NB4 (cell line): ENCODE measurements at regions not wholly inside any gene's neighbourhood (a gene's known extent, or its start where the extent isn't known, plus 50 kb on each side); places are given as distances from the start of the nearest gene placed in this dataset.

ENCODE experiments used
- DNase-seq: peaks from one replicate; pipeline ENCODE4 v3.0.0; 2010; ENCODE audit warnings: low read depth
- H3K4me3 ChIP-seq: one replicate; pipeline ENCODE4 v1.5.1; 2011; ENCODE audit warnings: mild to moderate bottlenecking, low read depth, low read length, moderate library complexity
- MAX ChIP-seq: IDR thresholded peaks from 2 replicates; pipeline ENCODE4 v1.6.1; 2011; ENCODE audit warnings: low read depth, low read length
- MYC ChIP-seq: IDR thresholded peaks from 2 replicates; pipeline ENCODE4 v1.6.1; 2011; ENCODE audit warnings: low read depth, low read length
- POLR2A ChIP-seq: IDR thresholded peaks from 2 replicates; pipeline ENCODE4 v1.6.1; 2011; ENCODE audit warnings: mild to moderate bottlenecking; ENCODE audit not compliant: insufficient read length; ENCODE audit errors: extremely low read depth
- TF ChIP-seq, protein P1 (sequence below): IDR thresholded peaks from one replicate; pipeline ENCODE4 v1.5.1; 2012; ENCODE audit warnings: low read depth, low read length

GRCh38 chr15:58246041-58246440, 107.9 kb downstream of the AQP9 start:
- no peak for DNase-seq
- TF ChIP-seq MAX (no peak), MYC (no peak), POLR2A (no peak)
- TF ChIP-seq, protein P1, sequence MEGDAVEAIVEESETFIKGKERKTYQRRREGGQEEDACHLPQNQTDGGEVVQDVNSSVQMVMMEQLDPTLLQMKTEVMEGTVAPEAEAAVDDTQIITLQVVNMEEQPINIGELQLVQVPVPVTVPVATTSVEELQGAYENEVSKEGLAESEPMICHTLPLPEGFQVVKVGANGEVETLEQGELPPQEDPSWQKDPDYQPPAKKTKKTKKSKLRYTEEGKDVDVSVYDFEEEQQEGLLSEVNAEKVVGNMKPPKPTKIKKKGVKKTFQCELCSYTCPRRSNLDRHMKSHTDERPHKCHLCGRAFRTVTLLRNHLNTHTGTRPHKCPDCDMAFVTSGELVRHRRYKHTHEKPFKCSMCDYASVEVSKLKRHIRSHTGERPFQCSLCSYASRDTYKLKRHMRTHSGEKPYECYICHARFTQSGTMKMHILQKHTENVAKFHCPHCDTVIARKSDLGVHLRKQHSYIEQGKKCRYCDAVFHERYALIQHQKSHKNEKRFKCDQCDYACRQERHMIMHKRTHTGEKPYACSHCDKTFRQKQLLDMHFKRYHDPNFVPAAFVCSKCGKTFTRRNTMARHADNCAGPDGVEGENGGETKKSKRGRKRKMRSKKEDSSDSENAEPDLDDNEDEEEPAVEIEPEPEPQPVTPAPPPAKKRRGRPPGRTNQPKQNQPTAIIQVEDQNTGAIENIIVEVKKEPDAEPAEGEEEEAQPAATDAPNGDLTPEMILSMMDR, result no peak
- no peak overlapping the region for H3K4me3 ChIP-seq

- TF ChIP-seq MAX, result peak; percentile 80
- TF ChIP-seq, protein P1, result no peak
- TF ChIP-seq MYC, result peak; percentile 71
- peak overlapping the region; percentile 23 for H3K4me3 ChIP-seq
- peak; percentile 99 for DNase-seq
Measured at GRCh38 chr15:58247855-58248842, 110.0 kb downstream of the AQP9 start.

DNA sequence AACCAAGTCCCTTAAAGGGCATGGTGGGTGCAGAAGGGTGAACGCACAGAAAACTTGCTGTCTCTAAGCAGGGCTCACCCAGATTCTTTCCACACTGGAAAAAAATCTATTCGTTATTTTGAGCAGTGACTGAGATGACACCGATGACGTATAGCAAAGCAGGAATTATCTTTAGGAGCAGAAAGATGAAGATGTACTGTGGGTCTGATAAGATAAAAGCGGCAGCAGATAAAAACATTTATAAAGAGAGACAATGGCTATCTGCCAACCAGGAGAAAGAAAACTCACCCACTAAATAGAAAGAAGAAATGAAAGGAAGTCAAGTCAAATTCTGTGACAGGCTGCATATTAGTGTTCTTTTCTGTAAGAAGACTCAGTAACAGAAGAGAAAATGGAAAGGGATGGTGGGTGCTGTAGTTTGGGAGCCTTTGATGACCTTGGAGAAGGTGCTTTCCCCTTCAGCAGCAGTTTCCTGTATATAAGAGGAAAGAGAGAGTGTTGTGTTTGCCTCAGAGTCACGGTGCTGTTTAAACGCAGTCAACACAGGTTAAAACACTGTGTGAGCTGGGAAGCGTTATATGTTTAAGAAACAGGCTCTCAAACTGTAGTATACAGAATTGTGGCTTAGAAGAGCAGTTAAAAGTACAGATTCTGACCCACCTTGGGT, 111.6 kb downstream of the AQP9 start:
- no peak for TF ChIP-seq MAX
- TF ChIP-seq MYC, result no peak
- TF ChIP-seq POLR2A, result no peak
- TF ChIP-seq, protein P1, result no peak
- no peak overlapping the region for H3K4me3 ChIP-seq
- DNase-seq, result no peak

- TF ChIP-seq MAX (no peak), POLR2A (no peak)
- TF ChIP-seq, protein P1, result no peak
Measured at GRCh38 chr15:58252586-58253323, 114.6 kb downstream of the AQP9 start.

DNA sequence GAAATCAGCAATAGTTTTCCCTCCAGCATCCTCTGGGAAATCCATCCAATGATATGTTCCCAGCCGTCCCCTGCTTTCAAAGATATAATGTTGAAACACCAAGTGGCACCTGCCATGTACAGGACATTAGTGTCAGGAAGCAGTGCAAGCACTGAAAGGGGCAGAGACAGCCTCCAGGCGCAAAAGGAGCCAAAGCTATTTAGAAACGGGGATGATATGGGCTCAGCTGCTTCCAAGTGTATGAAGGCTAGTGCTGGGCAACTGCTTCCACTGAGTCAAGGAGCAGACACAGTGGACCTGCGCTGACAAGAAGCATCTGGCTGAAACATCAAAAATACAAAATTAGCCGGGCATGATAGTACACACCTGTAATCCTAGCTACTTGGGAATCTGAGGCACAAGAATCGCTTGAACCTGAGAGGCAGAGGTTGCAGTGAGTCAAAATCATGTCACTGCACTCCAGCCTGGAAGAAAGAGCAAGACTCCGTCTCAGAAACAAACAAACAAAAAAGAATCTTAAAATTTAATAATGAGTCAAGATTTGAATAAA, 119.7 kb downstream of the AQP9 start:
- no peak for DNase-seq
- TF ChIP-seq MAX, result no peak
- TF ChIP-seq, protein P1, result no peak
- no peak for TF ChIP-seq POLR2A
- no peak for TF ChIP-seq MYC
- H3K4me3 ChIP-seq, result no peak overlapping the region

More at GRCh38 chr15:58252586-58253323, 114.6 kb downstream of the AQP9 start:
- DNase-seq, result no peak
- no peak overlapping the region for H3K4me3 ChIP-seq
